DMS53 treated with DMSO at 0.1 percent for 48 hours (cell line): ENCODE measurements at regions not wholly inside any gene's neighbourhood (a gene's known extent, or its start where the extent isn't known, plus 50 kb on each side); places are given as distances from the start of the nearest gene placed in this dataset.

Experiments used
- DNase-seq: peaks from one replicate; lab custom pipeline; 2025; ENCODE audit not compliant: unreplicated experiment; lab: John Stamatoyannopoulos, UW

DNA sequence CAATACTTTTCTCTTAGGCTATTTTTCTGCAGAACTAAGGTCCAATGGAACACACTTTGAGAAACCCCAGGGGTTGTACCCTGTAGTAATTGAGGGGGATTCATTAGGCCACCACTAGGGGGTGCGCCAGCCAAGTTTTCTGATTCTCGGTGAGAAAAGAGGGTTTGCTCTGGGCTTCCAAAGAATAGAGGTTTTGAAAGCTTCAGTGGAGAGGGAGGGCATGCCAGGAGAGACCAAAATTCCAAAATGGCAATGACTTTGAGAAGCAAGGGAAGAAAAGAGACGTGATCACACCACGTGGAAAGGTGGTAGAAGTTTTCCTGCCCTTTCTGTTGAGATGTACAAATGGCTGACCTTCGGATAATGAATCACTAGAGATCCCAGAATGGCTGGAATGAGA is 323.3 kb downstream of the RPS6KC1 start:
- peak; percentile 39 for DNase-seq

- no peak for DNase-seq
Measured at GRCh38 chr1:213375002-213375401, 324.0 kb downstream of the RPS6KC1 start.

GRCh38 chr1:213376862-213377372 is 325.9 kb downstream of the RPS6KC1 start:
- no peak for DNase-seq

GRCh38 chr1:213380865-213381264 is 329.8 kb downstream of the RPS6KC1 start:
- no peak for DNase-seq

GRCh38 chr1:213381572-213382084 is 330.6 kb downstream of the RPS6KC1 start:
- no peak for DNase-seq

DNA sequence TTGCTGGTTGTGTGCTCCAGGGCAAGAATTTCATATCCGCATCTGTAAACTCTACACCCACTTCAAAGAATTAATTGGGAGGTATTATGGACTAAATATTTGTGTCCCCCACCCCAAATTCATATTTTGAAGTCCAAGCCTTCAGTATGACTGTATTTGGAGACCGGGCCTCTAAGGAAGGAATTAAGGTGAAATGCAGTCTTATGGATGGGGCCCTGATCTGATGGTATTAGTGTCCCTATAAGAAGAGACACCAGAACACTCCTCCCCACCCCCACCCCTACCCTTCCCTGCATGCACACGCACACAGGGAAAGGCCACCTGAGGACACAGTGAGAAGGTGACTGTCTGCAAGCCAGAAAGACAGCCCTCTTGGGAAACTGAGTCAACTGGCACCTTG is 332.4 kb downstream of the RPS6KC1 start:
- no peak for DNase-seq

DNA sequence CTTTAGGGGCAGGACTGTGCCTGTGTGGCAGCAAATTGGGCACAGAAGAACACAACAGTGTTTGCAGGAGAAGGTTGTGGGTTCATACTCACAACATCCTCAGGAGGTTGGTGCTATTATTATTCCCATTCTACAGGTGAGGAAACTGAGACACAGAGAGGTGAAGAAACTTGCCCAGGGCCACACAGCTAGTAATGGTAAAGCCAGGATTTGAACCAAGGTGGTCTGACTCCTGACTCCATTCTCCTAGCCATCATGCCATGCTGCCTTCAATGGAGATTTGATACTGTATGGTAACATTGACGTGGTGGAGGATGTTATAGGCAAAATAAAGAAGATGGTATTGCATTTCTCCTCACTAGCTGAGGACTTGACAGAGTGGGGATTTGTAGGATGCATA is 334.2 kb downstream of the RPS6KC1 start:
- DNase-seq: no peak

DNA sequence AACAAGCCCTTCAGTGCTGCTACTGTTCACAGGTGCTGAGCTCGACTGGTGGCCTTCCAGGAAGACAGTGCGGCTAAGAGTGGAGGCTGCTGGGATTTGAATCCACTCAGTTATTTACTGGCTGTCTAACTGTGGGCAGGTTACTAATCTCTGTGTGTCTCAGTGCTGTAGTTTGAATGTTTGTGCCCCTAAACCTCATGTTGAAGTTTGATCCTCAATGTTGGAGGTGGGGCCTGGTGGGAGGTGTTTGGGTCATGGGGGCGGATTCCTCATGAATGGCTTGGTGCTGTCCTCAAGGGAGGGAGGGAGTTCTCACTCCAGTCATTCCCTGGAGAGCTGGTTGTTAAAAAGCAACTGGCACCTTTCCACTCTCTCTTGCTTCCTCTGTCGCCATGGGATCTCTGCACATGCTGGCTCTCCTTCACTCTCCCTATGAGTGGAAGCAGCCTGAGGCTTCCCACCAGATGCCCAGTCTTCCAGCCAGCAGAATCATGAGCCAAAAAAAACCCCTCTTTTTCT is 334.8 kb downstream of the RPS6KC1 start:
- no peak for DNase-seq

DNA sequence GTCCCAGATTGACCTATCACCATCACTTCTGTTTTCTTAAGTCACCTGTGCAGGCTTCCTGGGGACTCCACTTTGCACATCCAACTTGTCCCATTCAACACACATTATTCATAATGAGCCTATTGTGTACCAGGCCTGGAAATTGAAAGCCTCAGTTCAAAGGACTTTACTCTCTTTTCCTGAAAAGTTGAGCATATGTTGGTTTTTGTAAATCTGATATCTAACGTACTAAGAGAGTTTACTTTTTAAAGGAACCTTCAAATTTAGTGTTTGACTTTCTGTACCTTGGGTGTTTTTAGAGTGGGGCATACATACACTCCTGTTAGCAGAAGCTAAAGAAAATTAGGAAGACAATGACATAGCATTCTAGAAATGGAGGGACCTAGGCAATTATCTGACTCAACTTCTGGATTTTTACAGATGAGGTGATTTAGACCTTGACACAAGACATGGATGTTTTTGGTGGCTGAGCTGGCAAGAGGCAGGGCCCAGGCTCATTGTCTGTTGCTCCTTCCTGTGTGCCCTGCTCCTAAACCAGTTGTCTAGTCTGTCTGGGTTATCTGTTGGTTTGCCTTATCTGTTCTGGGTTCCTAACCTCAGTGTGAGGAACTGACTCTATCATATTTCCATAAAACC is 336.5 kb downstream of the RPS6KC1 start:
- DNase-seq: no peak

DNA sequence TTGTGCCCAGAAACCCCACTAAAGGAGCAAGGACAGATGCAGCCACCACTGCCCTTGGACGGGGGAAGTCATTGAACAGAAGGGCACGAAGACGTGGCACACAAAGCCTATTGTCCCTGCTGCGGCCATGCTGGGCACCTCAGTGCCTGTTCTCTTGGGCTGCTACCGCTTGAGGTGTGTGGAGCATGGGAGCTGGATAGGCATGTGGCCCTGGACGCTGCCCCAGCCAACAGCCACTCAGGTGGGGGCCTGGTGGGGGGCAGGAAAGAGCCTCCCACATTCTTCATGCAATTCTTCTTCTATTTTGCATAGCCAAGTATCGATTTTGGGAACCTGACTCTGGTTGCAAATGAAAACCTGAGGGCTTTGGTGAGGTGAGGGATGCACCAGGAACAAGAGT is 337.2 kb downstream of the RPS6KC1 start:
- DNase-seq: no peak

- DNase-seq: no peak
Measured at GRCh38 chr1:213389061-213389581, 338.1 kb downstream of the RPS6KC1 start.

- no peak for DNase-seq
Measured at GRCh38 chr1:213391445-213391844, 340.4 kb downstream of the RPS6KC1 start.

GRCh38 chr1:213393860-213394259 is 342.8 kb downstream of the RPS6KC1 start:
- DNase-seq: no peak

- DNase-seq: no peak
Measured at GRCh38 chr1:213394837-213395236, 343.8 kb downstream of the RPS6KC1 start.

DNA sequence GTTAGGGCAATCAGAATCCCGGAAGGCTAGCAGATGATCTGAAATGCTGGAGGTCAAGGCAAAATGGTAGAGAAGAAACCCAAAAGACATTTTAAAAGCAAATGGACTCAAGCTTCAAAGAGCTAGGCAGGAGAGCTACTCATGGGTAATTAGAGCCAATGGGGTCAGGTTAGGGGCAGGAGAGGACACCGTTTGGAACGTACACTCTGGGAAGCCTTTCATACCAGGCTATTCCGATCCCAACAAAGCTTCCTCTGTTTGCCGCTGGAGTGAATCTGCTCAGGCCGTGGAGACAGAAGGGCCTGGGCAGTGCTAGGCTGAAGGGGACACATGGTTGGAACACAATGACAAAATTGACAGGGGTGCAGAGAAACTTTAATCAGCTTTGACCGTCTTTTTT is 346.6 kb downstream of the RPS6KC1 start:
- no peak for DNase-seq

DNA sequence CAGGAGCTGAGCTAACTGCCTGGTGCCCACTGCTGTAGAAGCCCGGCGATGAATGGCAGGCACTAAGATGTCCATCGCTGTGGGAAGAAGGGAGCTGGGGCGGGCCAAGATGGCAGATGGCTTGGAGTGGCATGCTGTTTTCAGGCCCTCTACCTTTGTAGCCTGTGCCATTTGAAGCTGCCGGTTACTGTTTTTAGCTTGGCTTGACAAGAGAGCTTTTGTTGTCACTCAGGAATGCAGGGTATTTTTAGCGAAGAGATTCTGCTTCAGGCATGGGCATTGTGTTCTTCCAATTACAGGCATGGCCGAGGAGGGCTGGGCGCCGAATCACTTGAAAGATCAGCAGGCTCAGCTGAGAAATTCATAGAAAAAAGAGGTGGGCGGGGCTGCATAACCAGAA is 348.7 kb downstream of the RPS6KC1 start:
- no peak for DNase-seq

DNA sequence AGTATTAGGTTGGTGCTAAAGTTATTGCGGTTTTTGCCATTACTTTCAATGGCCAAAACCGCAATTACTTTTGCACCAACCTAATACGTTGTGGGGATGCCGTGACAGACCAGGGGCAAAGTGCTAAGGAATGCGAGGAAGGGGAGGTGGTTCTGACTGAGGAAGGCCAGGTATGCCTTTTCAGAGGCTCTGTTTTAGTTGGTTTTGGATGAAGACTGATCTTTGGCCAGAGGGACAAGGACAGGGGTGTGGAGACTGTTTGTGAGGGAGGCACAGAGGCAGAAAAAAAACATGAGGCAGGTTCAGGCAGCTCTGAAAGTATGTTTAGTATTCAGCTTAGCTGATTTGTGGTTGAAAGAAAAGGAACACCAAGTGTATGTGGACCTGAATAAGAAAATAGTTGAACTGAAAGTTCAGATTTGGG is 358.2 kb downstream of the RPS6KC1 start:
- DNase-seq: no peak

DNA sequence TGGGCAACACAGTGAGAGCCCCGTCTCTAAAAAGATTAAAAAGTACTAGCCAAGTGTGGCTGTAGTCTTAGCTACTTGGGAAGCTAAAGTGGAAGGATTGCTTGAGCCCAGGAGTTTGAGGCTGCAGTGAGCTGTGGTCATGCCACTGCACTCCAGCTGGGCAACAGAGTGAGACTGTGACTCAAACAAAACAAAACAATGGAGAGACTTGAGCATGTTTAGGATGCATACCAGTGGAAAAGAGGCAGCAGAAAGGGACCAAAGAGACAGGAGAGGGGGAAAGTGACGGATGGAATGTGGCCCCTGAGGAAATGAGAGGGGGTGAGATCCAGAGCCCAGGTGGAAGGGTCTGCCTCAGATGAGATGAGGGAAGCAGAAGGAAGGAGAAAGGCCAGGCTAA is 358.9 kb downstream of the RPS6KC1 start:
- no peak for DNase-seq

- no peak for DNase-seq
Measured at GRCh38 chr1:213414346-213414745, 363.3 kb downstream of the RPS6KC1 start.

DNA sequence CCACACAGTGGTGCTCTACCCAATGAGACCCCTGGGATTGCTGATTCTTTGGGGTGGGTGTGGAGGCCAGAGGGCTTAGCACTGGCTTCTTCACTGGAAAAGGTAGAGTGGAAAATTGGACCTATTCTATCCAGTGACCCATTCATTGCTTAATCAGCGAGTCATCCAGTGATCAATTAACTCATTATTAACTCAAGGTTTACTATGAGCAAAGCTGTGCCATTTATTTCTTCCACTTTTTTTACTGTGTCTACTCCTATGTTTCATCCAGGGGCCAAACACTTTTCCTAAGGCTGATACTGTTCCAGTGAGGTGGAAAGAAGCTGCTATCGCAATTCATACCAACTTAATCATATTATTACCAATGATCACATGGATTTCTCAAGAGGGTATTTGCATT is 363.9 kb downstream of the RPS6KC1 start:
- no peak for DNase-seq

- no peak for DNase-seq
Measured at GRCh38 chr1:213415691-213416380, 364.8 kb downstream of the RPS6KC1 start.
